ENCODE measurements at regions not wholly inside any gene's neighbourhood (a gene's known extent, or its start where the extent isn't known, plus 50 kb on each side); places are given as distances from the start of the nearest gene placed in this dataset.

GRCh38 chr6:164859816-164860215 lies 449.6 kb downstream of the C6orf118 start:
- TF ChIP-seq ARNTL (CRISPR knock-in tag; IDR thresholded peaks at IDR 0.05; ENCODE audit: borderline replicate concordance, low read depth) (no peak), CSDC2 (CRISPR knock-in tag; IDR thresholded peaks at IDR 0.05) (no peak), CREB5 (CRISPR knock-in tag; IDR thresholded peaks at IDR 0.05; ENCODE audit: low read depth) (no peak), ZFP3 (CRISPR knock-in tag; IDR thresholded peaks at IDR 0.05) (no peak), GLIS3 (CRISPR knock-in tag; IDR thresholded peaks at IDR 0.05) (no peak), ZFP30 (CRISPR knock-in tag; IDR thresholded peaks at IDR 0.05) (no peak), ZNF70 (CRISPR knock-in tag; IDR thresholded peaks at IDR 0.05) (no peak), POU6F1 (CRISPR knock-in tag; IDR thresholded peaks at IDR 0.05; ENCODE audit: borderline replicate concordance, low read depth) (no peak), RARB (CRISPR knock-in tag; IDR thresholded peaks at IDR 0.05) (no peak), ZNF8 (CRISPR knock-in tag; IDR thresholded peaks at IDR 0.05) (no peak), ESRRG (CRISPR knock-in tag; IDR thresholded peaks at IDR 0.05) (no peak), PPARA (CRISPR knock-in tag; IDR thresholded peaks at IDR 0.05; ENCODE audit: borderline replicate concordance) (no peak)
- TF ChIP-seq, protein P1, sequence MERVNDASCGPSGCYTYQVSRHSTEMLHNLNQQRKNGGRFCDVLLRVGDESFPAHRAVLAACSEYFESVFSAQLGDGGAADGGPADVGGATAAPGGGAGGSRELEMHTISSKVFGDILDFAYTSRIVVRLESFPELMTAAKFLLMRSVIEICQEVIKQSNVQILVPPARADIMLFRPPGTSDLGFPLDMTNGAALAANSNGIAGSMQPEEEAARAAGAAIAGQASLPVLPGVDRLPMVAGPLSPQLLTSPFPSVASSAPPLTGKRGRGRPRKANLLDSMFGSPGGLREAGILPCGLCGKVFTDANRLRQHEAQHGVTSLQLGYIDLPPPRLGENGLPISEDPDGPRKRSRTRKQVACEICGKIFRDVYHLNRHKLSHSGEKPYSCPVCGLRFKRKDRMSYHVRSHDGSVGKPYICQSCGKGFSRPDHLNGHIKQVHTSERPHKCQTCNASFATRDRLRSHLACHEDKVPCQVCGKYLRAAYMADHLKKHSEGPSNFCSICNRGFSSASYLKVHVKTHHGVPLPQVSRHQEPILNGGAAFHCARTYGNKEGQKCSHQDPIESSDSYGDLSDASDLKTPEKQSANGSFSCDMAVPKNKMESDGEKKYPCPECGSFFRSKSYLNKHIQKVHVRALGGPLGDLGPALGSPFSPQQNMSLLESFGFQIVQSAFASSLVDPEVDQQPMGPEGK (CRISPR knock-in tag; IDR thresholded peaks at IDR 0.05; ENCODE audit: borderline replicate concordance) = no peak

Data from SK-N-SH treated with all-trans-retinoic acid at 6 μM for 48 hours (cell line).